ENCODE measurements at regions not wholly inside any gene's neighbourhood (a gene's known extent, or its start where the extent isn't known, plus 50 kb on each side); places are given as distances from the start of the nearest gene placed in this dataset.

DNA sequence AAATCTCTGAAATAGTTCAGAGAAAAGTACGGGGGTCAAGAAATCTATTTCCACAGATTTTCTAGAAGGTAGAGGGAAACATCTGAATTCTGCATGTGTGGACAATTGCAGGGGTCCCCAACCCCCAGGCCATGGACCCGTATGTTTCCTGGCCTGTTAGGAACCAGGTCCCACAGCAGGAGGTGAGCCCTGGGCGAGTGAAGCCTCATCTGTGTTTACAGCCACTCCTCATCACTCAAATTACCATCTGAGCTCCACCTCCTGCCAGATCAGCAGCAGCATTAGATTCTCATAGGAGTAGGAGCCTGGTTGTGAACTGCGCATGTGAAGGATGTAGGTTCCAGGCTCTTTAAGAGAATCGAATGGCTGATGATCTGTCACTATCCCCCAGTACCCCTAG, 200.5 kb upstream of the EDIL3 start:
- Histone ChIP-seq H3K27ac (ENCODE audit: control insufficient read depth, insufficient read depth) (no peak overlapping the region), H3K4me1 (ENCODE audit: control insufficient read depth, insufficient read depth, low read length) (no peaks in the 10 kb centered on the region), H3K4me2 (ENCODE audit: control insufficient read depth, insufficient read depth) (no peak overlapping the region), H2AFZ (ENCODE audit: control insufficient read depth, low read depth, low read length) (no peak overlapping the region), H3K9ac (ENCODE audit: control insufficient read depth, insufficient read depth, low read length) (no peak overlapping the region), H3K36me3 (ENCODE audit: control insufficient read depth in 2 of 2, insufficient read depth in 2 of 2, low read length in 1 of 2) (no peaks in the 10 kb centered on the region), H4K20me1 (ENCODE audit: control insufficient read depth, insufficient read depth) (no peaks in the 10 kb centered on the region), H3K79me2 (ENCODE audit: control insufficient read depth, insufficient read depth, low read length) (no peaks in the 10 kb centered on the region), H3K4me3 (no peak overlapping the region), H3K9me3 (replicated peaks; ENCODE audit: control insufficient read depth, insufficient read depth, low read length) (no peaks in the 10 kb centered on the region), H3K27me3 (replicated peaks in 1 of 2; ENCODE audit: control insufficient read depth in 2 of 2, insufficient read depth in 2 of 2, low read length in 1 of 2) (no peaks in the 10 kb centered on the region)
- BruUV-seq (replicated peaks), result no TSS peak
- DNase-seq (ENCODE audit: low read depth, low spot score) (no peak), ATAC-seq (no peak), FAIRE-seq (no peak)
- ChIA-PET RAD21 (ENCODE audit: unreplicated experiment) (no interaction called here), POLR2A (no interaction called here), CTCF (no interaction called here), SMC1A (ENCODE audit: uncharacterized antibody, unreplicated experiment) (interaction anchor here (0.6 to 1.3 kb wide), 4 partner anchors 17 to 76 kb away, joined by 3 to 4 read pairs (median 3); no protein-coding TSS in a partner anchor)
- in situ Hi-C loops (cut with MboI), result no loop called here
- TF ChIP-seq ZBTB40 (IDR thresholded peaks at IDR 0.05; ENCODE audit: borderline replicate concordance) (no peak), CHD2 (IDR thresholded peaks at IDR 0.05; ENCODE audit: borderline replicate concordance, low read depth, low read length) (no peak), E2F4 (IDR thresholded peaks at IDR 0.05; ENCODE audit: low read depth, low read length) (no peak), TARDBP (IDR thresholded peaks at IDR 0.05; ENCODE audit: borderline replicate concordance) (no peak)
- TF ChIP-seq, protein P1, sequence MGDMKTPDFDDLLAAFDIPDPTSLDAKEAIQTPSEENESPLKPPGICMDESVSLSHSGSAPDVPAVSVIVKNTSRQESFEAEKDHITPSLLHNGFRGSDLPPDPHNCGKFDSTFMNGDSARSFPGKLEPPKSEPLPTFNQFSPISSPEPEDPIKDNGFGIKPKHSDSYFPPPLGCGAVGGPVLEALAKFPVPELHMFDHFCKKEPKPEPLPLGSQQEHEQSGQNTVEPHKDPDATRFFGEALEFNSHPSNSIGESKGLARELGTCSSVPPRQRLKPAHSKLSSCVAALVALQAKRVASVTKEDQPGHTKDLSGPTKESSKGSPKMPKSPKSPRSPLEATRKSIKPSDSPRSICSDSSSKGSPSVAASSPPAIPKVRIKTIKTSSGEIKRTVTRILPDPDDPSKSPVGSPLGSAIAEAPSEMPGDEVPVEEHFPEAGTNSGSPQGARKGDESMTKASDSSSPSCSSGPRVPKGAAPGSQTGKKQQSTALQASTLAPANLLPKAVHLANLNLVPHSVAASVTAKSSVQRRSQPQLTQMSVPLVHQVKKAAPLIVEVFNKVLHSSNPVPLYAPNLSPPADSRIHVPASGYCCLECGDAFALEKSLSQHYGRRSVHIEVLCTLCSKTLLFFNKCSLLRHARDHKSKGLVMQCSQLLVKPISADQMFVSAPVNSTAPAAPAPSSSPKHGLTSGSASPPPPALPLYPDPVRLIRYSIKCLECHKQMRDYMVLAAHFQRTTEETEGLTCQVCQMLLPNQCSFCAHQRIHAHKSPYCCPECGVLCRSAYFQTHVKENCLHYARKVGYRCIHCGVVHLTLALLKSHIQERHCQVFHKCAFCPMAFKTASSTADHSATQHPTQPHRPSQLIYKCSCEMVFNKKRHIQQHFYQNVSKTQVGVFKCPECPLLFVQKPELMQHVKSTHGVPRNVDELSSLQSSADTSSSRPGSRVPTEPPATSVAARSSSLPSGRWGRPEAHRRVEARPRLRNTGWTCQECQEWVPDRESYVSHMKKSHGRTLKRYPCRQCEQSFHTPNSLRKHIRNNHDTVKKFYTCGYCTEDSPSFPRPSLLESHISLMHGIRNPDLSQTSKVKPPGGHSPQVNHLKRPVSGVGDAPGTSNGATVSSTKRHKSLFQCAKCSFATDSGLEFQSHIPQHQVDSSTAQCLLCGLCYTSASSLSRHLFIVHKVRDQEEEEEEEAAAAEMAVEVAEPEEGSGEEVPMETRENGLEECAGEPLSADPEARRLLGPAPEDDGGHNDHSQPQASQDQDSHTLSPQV (IDR thresholded peaks at IDR 0.05), result no peak
- intact Hi-C loops (cut with micrococcal nuclease; ENCODE audit: unreplicated experiment), result no loop called here
- 38% methylated on average over 5 of the region's 5 CpGs for WGBS (ENCODE audit: insufficient coverage, insufficient replicate concordance, low lambda C conversion rate, missing lambda C conversion rate)
